GM19240 (cell line): ENCODE measurements at regions not wholly inside any gene's neighbourhood (a gene's known extent, or its start where the extent isn't known, plus 50 kb on each side); places are given as distances from the start of the nearest gene placed in this dataset.

Source experiments
- DNase-seq: peaks from one replicate; pipeline ENCODE4 v3.0.0; 2011; ENCODE audit warnings: low spot score; ENCODE audit not compliant: insufficient read length

- no peak for DNase-seq
These were observed 787.7 kb downstream of the UQCRFS1 start for GRCh38 chr19:28425046-28425931.

- DNase-seq = no peak
These were observed 788.3 kb downstream of the UQCRFS1 start for GRCh38 chr19:28424662-28425045.

- no peak for DNase-seq
These were observed 788.9 kb downstream of the UQCRFS1 start for GRCh38 chr19:28424077-28424476.

- DNase-seq = no peak
These were observed 789.9 kb downstream of the UQCRFS1 start for GRCh38 chr19:28422791-28423650.

- no peak for DNase-seq
These were observed 790.9 kb downstream of the UQCRFS1 start for GRCh38 chr19:28422046-28422445.

- DNase-seq = no peak
These were observed 792.0 kb downstream of the UQCRFS1 start for GRCh38 chr19:28420811-28421550.

GRCh38 chr19:28419312-28419711, 793.6 kb downstream of the UQCRFS1 start:
- no peak for DNase-seq

GRCh38 chr19:28417361-28417760, 795.6 kb downstream of the UQCRFS1 start:
- no peak for DNase-seq

GRCh38 chr19:28416245-28416644, 796.7 kb downstream of the UQCRFS1 start:
- no peak for DNase-seq

GRCh38 chr19:28414748-28415147, 798.2 kb downstream of the UQCRFS1 start:
- no peak for DNase-seq

- no peak for DNase-seq
These were observed 803.1 kb downstream of the UQCRFS1 start for GRCh38 chr19:28409859-28410258.

- DNase-seq = no peak
These were observed 806.0 kb downstream of the UQCRFS1 start for GRCh38 chr19:28406966-28407365.

GRCh38 chr19:28405346-28405742, 807.6 kb downstream of the UQCRFS1 start:
- no peak for DNase-seq

- DNase-seq = no peak
These were observed 808.5 kb downstream of the UQCRFS1 start for GRCh38 chr19:28404472-28404871.

- DNase-seq = no peak
These were observed 809.3 kb downstream of the UQCRFS1 start for GRCh38 chr19:28403690-28404089.

GRCh38 chr19:28402701-28403290, 810.2 kb downstream of the UQCRFS1 start:
- no peak for DNase-seq

GRCh38 chr19:28401739-28402424, 811.1 kb downstream of the UQCRFS1 start:
- DNase-seq = no peak

- DNase-seq = no peak
These were observed 811.8 kb downstream of the UQCRFS1 start for GRCh38 chr19:28400953-28401671.

- DNase-seq = no peak
These were observed 813.8 kb downstream of the UQCRFS1 start for GRCh38 chr19:28399187-28399586.

- no peak for DNase-seq
These were observed 815.2 kb downstream of the UQCRFS1 start for GRCh38 chr19:28397800-28398199.
